Fibroblast of lung (primary cell): ENCODE measurements at regions not wholly inside any gene's neighbourhood (a gene's known extent, or its start where the extent isn't known, plus 50 kb on each side); places are given as distances from the start of the nearest gene placed in this dataset.

Experiments
- CTCF ChIP-seq, 2 donors: IDR thresholded peaks in 1 of 2; conservative IDR thresholded peaks in 1 of 2; 1 replicate in 1 of 2; 2 replicates in 1 of 2; pipeline ENCODE4 v1.5.1; 2011 to 2012; ENCODE audit warnings: low read length in 2 of 2, control low read depth in 1 of 2, inconsistent platforms in 1 of 2, low read depth in 1 of 2, mild to moderate bottlenecking in 1 of 2
- EZH2 ChIP-seq: IDR thresholded peaks from 2 replicates; pipeline ENCODE4 v1.5.1; 2012; ENCODE audit warnings: low read length, control low read depth, mild to moderate bottlenecking; ENCODE audit errors: missing control alignments

GRCh38 chr4:183834252-183834651, 70.9 kb upstream of the STOX2 start:
- TF ChIP-seq CTCF (conservative IDR thresholded peaks at IDR 0.05 in 1 of 2, IDR thresholded peaks at IDR 0.05 in 1 of 2; ENCODE audit: low read depth in 1 of 2, low read length in 2 of 2): no peak
- TF ChIP-seq EZH2: no peak
